GM12878 (cell line): ENCODE measurements at regions not wholly inside any gene's neighbourhood (a gene's known extent, or its start where the extent isn't known, plus 50 kb on each side); places are given as distances from the start of the nearest gene placed in this dataset.

Experiments
- ATAC-seq: fragments of 200-7000 bp; cut with Tn5 transposase; 3 replicates; pipeline ENCODE4 v1.9.1; 2020; ENCODE audit warnings: mild to moderate bottlenecking, moderate library complexity
- BruUV-seq: library from RNA; stranded (reverse); fragments of 400-500 nt; replicated peaks from 2 replicates; lab custom pipeline; 2021; lab: Mats Ljungman, UMichigan
- CTCF ChIA-PET: fragments of 300-600 bp; sonication (Branson Sonifier 250); formaldehyde crosslinking; extraction: SDS; loops from one replicate; lab custom pipeline; 2021; ENCODE audit warnings: inconsistent platforms; lab: Yijun Ruan, JAX
- POLR2A ChIA-PET: fragments of 350-600 bp; formaldehyde crosslinking; extraction: SDS; loops from one replicate; lab custom pipeline; 2021; ENCODE audit warnings: inconsistent platforms; lab: Charles Lee
- RAD21 ChIA-PET: fragments of 300-600 bp; sonication (Branson Sonifier 250); formaldehyde crosslinking; loops from one replicate; lab custom pipeline; 2023; ENCODE audit warnings: antibody characterized with exemption; ENCODE audit not compliant: unreplicated experiment; lab: Charles Lee
- SMC1A ChIA-PET: fragments of 300-600 bp; sonication (Branson Sonifier 250); formaldehyde crosslinking; loops from one replicate; lab custom pipeline; 2023; ENCODE audit not compliant: unreplicated experiment, uncharacterized antibody; lab: Charles Lee
- DNase-seq: peaks from one replicate; pipeline ENCODE4 v3.0.0-alpha.2; 2011; ENCODE audit warnings: low read depth, low spot score
- FAIRE-seq: peaks from 3 replicates; lab custom pipeline; 2011; peaks lifted over from hg19 to GRCh38; lab: Jason Lieb, UNC
- H2AFZ ChIP-seq: 2 replicates; pipeline ENCODE4 v1.6.0; 2011; ENCODE audit warnings: low read depth, low read length, control low read depth; ENCODE audit not compliant: control insufficient read depth
- H3K27ac ChIP-seq: 2 replicates; pipeline ENCODE4 v1.5.1; 2011; ENCODE audit warnings: control low read depth; ENCODE audit not compliant: control insufficient read depth, insufficient read depth
- H3K27me3 ChIP-seq, 2 experiments: replicated peaks in 1 of 2; 2 replicates each; pipeline versions ENCODE4 v1.6.0 to v1.6.1; 2011; ENCODE audit warnings: low read length in 1 of 2; ENCODE audit not compliant: control insufficient read depth in 2 of 2, insufficient read depth in 2 of 2
- H3K36me3 ChIP-seq, 2 experiments: 2 replicates each; pipeline ENCODE4 v1.5.1; 2011; ENCODE audit warnings: low read length in 1 of 2; ENCODE audit not compliant: control insufficient read depth in 2 of 2, insufficient read depth in 2 of 2
- H3K4me1 ChIP-seq: 2 replicates; pipeline ENCODE4 v1.6.1; 2011; ENCODE audit warnings: mild to moderate bottlenecking, low read length, moderate library complexity, mixed read lengths; ENCODE audit not compliant: control insufficient read depth, insufficient read depth
- H3K4me2 ChIP-seq: 2 replicates; pipeline ENCODE4 v1.6.0; 2011; ENCODE audit warnings: control low read depth; ENCODE audit not compliant: control insufficient read depth, insufficient read depth
- H3K4me3 ChIP-seq: fragments of 200-600 bp; sonication (generic); 2 replicates; pipeline ENCODE4 v1.5.1; 2016
- H3K79me2 ChIP-seq: 2 replicates; pipeline ENCODE4 v1.6.0; 2011; ENCODE audit warnings: low read length; ENCODE audit not compliant: control insufficient read depth, insufficient read depth
- H3K9ac ChIP-seq: 2 replicates; pipeline ENCODE4 v1.8.0; 2011; ENCODE audit warnings: low read length, control low read depth, mixed read lengths; ENCODE audit not compliant: control insufficient read depth, insufficient read depth
- H3K9me3 ChIP-seq: replicated peaks from 3 replicates; pipeline ENCODE4 v1.5.1; 2011; ENCODE audit warnings: mild to moderate bottlenecking, low read length; ENCODE audit not compliant: control insufficient read depth, insufficient read depth
- H4K20me1 ChIP-seq: 2 replicates; pipeline ENCODE4 v1.6.0; 2011; ENCODE audit not compliant: control insufficient read depth, insufficient read depth
- FOS ChIP-seq: IDR thresholded peaks from 3 replicates; pipeline ENCODE4 v1.6.1; 2011; ENCODE audit warnings: borderline replicate concordance; ENCODE audit not compliant: insufficient read length; ENCODE audit errors: extremely low read depth
- IKZF1 ChIP-seq: fragments of 450-650 bp; conservative IDR thresholded peaks from 2 replicates; pipeline ENCODE4 v1.6.1; 2017; ENCODE audit warnings: antibody characterized with exemption, mild to moderate bottlenecking
- IRF4 ChIP-seq: IDR thresholded peaks from 2 replicates; pipeline ENCODE4 v1.6.1; 2011; ENCODE audit warnings: low read depth, low read length
- JUNB ChIP-seq: IDR thresholded peaks from 2 replicates; pipeline ENCODE4 v1.6.1; 2016; ENCODE audit warnings: antibody characterized with exemption, mild to moderate bottlenecking
- MTA2 ChIP-seq: fragments of 450-650 bp; IDR thresholded peaks from 2 replicates; pipeline ENCODE4 v1.6.1; 2016; ENCODE audit warnings: low read depth, mild to moderate bottlenecking, moderate library complexity
- RUNX3 ChIP-seq: IDR thresholded peaks from 2 replicates; pipeline ENCODE4 v1.6.1; 2012; ENCODE audit warnings: low read length, inconsistent platforms
- SMC3 ChIP-seq: IDR thresholded peaks from 2 replicates; pipeline ENCODE4 v1.6.1; 2011; ENCODE audit warnings: low read length, improper control_type of control experiment, borderline replicate concordance
- TCF12 ChIP-seq: IDR thresholded peaks from 2 replicates; pipeline ENCODE4 v1.6.1; 2011; ENCODE audit warnings: low read depth, mild to moderate bottlenecking, low read length
- WGBS: methylation state at CpG from one replicate; pipeline ENCODE4 v1.1.6; 2016; ENCODE audit warnings: low lambda C conversion rate; ENCODE audit not compliant: insufficient replicate concordance, insufficient coverage; ENCODE audit errors: missing lambda C conversion rate; 5-methylcytosine and 5-hydroxymethylcytosine counted together
- in situ Hi-C: fragments of 300-500 bp; cut with MboI; formaldehyde crosslinking; loops from 9 replicates; pipeline ENCODE4 v1.14.3; 2018; ENCODE audit warnings: mixed read lengths
- intact Hi-C: fragments of 100-400 bp; cut with micrococcal nuclease; formaldehyde crosslinking; loops from one replicate; pipeline ENCODE4 v1.14.2; 2022; ENCODE audit not compliant: unreplicated experiment
- TF ChIP-seq, protein P1 (sequence below): fragments of 450-650 bp; IDR thresholded peaks from 2 replicates; pipeline ENCODE4 v1.6.1; 2016; ENCODE audit warnings: mild to moderate bottlenecking, moderate library complexity, borderline replicate concordance
- TF ChIP-seq, protein P2 (sequence below), 3 experiments: IDR thresholded peaks in 2 of 3; conservative IDR thresholded peaks in 1 of 3; 2 replicates each; pipeline ENCODE4 v1.5.1; 2011; ENCODE audit warnings: low read depth in 3 of 3, low read length in 3 of 3, mild to moderate bottlenecking in 3 of 3, control low read depth in 2 of 3, moderate library complexity in 2 of 3, inconsistent platforms in 1 of 3, mixed read lengths in 1 of 3; ENCODE audit not compliant: control insufficient read depth in 2 of 3, insufficient read depth in 1 of 3; ENCODE audit errors: extremely low read depth in 1 of 3
- TF ChIP-seq, protein P3 (sequence below): IDR thresholded peaks from 2 replicates; pipeline ENCODE4 v1.6.1; 2012; ENCODE audit warnings: improper control_type of control experiment, low read depth, low read length; ENCODE audit not compliant: insufficient replicate concordance

DNA sequence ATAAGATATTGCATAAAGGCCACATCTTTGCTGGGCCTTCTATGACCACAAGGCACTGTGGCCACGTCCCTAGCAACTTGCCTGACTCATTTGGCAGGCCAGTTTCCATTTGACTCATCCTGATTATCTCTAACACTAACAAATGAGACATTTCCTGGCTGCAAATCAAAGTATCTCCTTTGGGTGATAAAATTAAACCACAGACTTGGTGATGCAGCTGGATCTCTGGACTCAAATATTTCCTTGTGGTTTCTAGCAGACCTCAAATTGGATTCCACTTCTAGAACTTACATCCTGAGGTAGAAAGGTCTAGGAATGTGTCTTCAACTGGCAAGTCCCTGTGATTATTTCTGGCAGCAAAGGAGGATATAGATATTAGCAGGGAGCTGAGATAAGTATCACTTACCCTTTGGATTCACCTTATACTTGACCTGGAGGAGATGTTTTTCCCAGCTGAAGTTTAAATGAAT lies 167.9 kb upstream of the NXPH2 start:
- Histone ChIP-seq H3K79me2 (no peaks in the 10 kb centered on the region), H4K20me1 (no peaks in the 10 kb centered on the region), H2AFZ (no peak overlapping the region), H3K4me3 (no peak overlapping the region), H3K9ac (no peak overlapping the region), H3K36me3 (no peaks in the 10 kb centered on the region), H3K9me3 (no peaks in the 10 kb centered on the region), H3K27me3 (no peaks in the 10 kb centered on the region), H3K27ac (no peak overlapping the region), H3K4me1 (no peaks in the 10 kb centered on the region), H3K4me2 (no peak overlapping the region)
- in situ Hi-C loops (no loop called here), intact Hi-C loops (no loop called here)
- peak; percentile 84 for ATAC-seq
- peak; percentile 49 for FAIRE-seq
- RAD21 ChIA-PET = no interaction called here
- SMC1A ChIA-PET = no interaction called here
- POLR2A ChIA-PET = no interaction called here
- 0% methylated on average over 1 of the region's 1 CpG for WGBS
- CTCF ChIA-PET = no interaction called here
- DNase-seq = no peak
- BruUV-seq = no TSS peak
- TF ChIP-seq IKZF1 (0 out of 2 replicates have a peak, but pooled peaks have one; percentile 24), TCF12 (no peak), SMC3 (no peak), RUNX3 (peak; percentile 45), JUNB (peak; percentile 76), IRF4 (peak; percentile 63; the same call in 1 of the 2 replicates), MTA2 (no peak), FOS (no peak)
- TF ChIP-seq, protein P1, sequence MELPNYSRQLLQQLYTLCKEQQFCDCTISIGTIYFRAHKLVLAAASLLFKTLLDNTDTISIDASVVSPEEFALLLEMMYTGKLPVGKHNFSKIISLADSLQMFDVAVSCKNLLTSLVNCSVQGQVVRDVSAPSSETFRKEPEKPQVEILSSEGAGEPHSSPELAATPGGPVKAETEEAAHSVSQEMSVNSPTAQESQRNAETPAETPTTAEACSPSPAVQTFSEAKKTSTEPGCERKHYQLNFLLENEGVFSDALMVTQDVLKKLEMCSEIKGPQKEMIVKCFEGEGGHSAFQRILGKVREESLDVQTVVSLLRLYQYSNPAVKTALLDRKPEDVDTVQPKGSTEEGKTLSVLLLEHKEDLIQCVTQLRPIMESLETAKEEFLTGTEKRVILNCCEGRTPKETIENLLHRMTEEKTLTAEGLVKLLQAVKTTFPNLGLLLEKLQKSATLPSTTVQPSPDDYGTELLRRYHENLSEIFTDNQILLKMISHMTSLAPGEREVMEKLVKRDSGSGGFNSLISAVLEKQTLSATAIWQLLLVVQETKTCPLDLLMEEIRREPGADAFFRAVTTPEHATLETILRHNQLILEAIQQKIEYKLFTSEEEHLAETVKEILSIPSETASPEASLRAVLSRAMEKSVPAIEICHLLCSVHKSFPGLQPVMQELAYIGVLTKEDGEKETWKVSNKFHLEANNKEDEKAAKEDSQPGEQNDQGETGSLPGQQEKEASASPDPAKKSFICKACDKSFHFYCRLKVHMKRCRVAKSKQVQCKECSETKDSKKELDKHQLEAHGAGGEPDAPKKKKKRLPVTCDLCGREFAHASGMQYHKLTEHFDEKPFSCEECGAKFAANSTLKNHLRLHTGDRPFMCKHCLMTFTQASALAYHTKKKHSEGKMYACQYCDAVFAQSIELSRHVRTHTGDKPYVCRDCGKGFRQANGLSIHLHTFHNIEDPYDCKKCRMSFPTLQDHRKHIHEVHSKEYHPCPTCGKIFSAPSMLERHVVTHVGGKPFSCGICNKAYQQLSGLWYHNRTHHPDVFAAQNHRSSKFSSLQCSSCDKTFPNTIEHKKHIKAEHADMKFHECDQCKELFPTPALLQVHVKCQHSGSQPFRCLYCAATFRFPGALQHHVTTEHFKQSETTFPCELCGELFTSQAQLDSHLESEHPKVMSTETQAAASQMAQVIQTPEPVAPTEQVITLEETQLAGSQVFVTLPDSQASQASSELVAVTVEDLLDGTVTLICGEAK = no peak
- TF ChIP-seq, protein P2, sequence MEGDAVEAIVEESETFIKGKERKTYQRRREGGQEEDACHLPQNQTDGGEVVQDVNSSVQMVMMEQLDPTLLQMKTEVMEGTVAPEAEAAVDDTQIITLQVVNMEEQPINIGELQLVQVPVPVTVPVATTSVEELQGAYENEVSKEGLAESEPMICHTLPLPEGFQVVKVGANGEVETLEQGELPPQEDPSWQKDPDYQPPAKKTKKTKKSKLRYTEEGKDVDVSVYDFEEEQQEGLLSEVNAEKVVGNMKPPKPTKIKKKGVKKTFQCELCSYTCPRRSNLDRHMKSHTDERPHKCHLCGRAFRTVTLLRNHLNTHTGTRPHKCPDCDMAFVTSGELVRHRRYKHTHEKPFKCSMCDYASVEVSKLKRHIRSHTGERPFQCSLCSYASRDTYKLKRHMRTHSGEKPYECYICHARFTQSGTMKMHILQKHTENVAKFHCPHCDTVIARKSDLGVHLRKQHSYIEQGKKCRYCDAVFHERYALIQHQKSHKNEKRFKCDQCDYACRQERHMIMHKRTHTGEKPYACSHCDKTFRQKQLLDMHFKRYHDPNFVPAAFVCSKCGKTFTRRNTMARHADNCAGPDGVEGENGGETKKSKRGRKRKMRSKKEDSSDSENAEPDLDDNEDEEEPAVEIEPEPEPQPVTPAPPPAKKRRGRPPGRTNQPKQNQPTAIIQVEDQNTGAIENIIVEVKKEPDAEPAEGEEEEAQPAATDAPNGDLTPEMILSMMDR (IDR thresholded peaks at IDR 0.05 in 2 of 3, conservative IDR thresholded peaks at IDR 0.05 in 1 of 3; ENCODE audit: control insufficient read depth in 2 of 3, extremely low read depth in 1 of 3, insufficient read depth in 1 of 3, low read depth in 3 of 3, low read length in 3 of 3) = no peak
- TF ChIP-seq, protein P3, sequence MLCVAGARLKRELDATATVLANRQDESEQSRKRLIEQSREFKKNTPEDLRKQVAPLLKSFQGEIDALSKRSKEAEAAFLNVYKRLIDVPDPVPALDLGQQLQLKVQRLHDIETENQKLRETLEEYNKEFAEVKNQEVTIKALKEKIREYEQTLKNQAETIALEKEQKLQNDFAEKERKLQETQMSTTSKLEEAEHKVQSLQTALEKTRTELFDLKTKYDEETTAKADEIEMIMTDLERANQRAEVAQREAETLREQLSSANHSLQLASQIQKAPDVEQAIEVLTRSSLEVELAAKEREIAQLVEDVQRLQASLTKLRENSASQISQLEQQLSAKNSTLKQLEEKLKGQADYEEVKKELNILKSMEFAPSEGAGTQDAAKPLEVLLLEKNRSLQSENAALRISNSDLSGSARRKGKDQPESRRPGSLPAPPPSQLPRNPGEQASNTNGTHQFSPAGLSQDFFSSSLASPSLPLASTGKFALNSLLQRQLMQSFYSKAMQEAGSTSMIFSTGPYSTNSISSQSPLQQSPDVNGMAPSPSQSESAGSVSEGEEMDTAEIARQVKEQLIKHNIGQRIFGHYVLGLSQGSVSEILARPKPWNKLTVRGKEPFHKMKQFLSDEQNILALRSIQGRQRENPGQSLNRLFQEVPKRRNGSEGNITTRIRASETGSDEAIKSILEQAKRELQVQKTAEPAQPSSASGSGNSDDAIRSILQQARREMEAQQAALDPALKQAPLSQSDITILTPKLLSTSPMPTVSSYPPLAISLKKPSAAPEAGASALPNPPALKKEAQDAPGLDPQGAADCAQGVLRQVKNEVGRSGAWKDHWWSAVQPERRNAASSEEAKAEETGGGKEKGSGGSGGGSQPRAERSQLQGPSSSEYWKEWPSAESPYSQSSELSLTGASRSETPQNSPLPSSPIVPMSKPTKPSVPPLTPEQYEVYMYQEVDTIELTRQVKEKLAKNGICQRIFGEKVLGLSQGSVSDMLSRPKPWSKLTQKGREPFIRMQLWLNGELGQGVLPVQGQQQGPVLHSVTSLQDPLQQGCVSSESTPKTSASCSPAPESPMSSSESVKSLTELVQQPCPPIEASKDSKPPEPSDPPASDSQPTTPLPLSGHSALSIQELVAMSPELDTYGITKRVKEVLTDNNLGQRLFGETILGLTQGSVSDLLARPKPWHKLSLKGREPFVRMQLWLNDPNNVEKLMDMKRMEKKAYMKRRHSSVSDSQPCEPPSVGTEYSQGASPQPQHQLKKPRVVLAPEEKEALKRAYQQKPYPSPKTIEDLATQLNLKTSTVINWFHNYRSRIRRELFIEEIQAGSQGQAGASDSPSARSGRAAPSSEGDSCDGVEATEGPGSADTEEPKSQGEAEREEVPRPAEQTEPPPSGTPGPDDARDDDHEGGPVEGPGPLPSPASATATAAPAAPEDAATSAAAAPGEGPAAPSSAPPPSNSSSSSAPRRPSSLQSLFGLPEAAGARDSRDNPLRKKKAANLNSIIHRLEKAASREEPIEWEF = no peak
